K562 (cell line): ENCODE measurements at regions not wholly inside any gene's neighbourhood (a gene's known extent, or its start where the extent isn't known, plus 50 kb on each side); places are given as distances from the start of the nearest gene placed in this dataset.

Experiments
- ATAC-seq: fragments of 200-7000 bp; cut with Tn5 transposase; 3 replicates; pipeline ENCODE4 v1.9.1; 2020; ENCODE audit warnings: moderate library complexity
- BruUV-seq: library from RNA; stranded (reverse); fragments of 400-500 nt; replicated peaks from 2 replicates; lab custom pipeline; 2021; lab: Mats Ljungman, UMichigan
- CTCF ChIA-PET: fragments of 300-600 bp; formaldehyde crosslinking; extraction: SDS; loops from one replicate; lab custom pipeline; 2021; ENCODE audit warnings: low intra/inter-chr PET ratio; lab: Yijun Ruan, JAX
- POLR2A ChIA-PET: fragments of 300-600, 350-650 bp; sonication (Branson Sonifier 250); formaldehyde crosslinking; extraction: SDS; loops from one replicate; lab custom pipeline; 2021; ENCODE audit warnings: antibody characterized with exemption, inconsistent platforms; lab: Yijun Ruan, JAX
- DNase-seq, 4 experiments: peaks; one replicate each; pipeline versions ENCODE4 v3.0.0 to v3.0.0-alpha.2; 2011 to 2018; ENCODE audit warnings: low spot score in 3 of 4, mixed read lengths in 3 of 4; ENCODE audit errors: extremely low read depth in 1 of 4
- FAIRE-seq: peaks from 2 replicates; lab custom pipeline; 2011; peaks lifted over from hg19 to GRCh38; lab: Jason Lieb, UNC
- H2AFZ ChIP-seq: 2 replicates; pipeline ENCODE4 v1.6.0; 2011; ENCODE audit warnings: low read depth, low read length, control low read depth, inconsistent platforms
- H3K27ac ChIP-seq: fragments of 200-600 bp; 3 replicates; pipeline ENCODE4 v1.8.0; 2011; ENCODE audit warnings: low read depth, mild to moderate bottlenecking, control low read depth, inconsistent platforms, low read length, moderate library complexity, mixed read lengths; ENCODE audit errors: extremely low read depth
- H3K27me3 ChIP-seq, 2 experiments: fragments of 300-600 bp in 1 of 2; 2 replicates in 1 of 2; 3 replicates in 1 of 2; pipeline versions ENCODE4 v1.6.0 to v1.8.0; 2011; ENCODE audit warnings: inconsistent platforms in 2 of 2, low read length in 2 of 2, mild to moderate bottlenecking in 1 of 2, mixed read lengths in 1 of 2, moderate library complexity in 1 of 2; ENCODE audit not compliant: control insufficient read depth in 2 of 2, insufficient read depth in 2 of 2
- H3K36me3 ChIP-seq: fragments of 300-600 bp; 3 replicates; pipeline ENCODE4 v1.8.0; 2011; ENCODE audit warnings: mild to moderate bottlenecking, low read length, inconsistent platforms; ENCODE audit not compliant: control insufficient read depth, insufficient read depth
- H3K4me1 ChIP-seq, 2 experiments: fragments of 200-600 bp in 1 of 2; replicated peaks in 1 of 2; 2 replicates in 1 of 2; 3 replicates in 1 of 2; pipeline versions ENCODE4 v1.5.1 to v1.8.0; 2011; ENCODE audit warnings: inconsistent platforms in 2 of 2, low read length in 2 of 2, mild to moderate bottlenecking in 1 of 2, mixed read lengths in 1 of 2, moderate library complexity in 1 of 2; ENCODE audit not compliant: control insufficient read depth in 2 of 2, insufficient read depth in 2 of 2
- H3K4me2 ChIP-seq: 2 replicates; pipeline ENCODE4 v1.6.1; 2011; ENCODE audit warnings: low read length, control low read depth, inconsistent platforms, mixed read lengths; ENCODE audit not compliant: insufficient read depth
- H3K4me3 ChIP-seq: fragments of 200-600 bp; sonication (generic), shearing (Covaris generic); 2 replicates; pipeline ENCODE4 v1.5.1; 2016; ENCODE audit warnings: control low read depth, inconsistent platforms
- H3K79me2 ChIP-seq: fragments of 200-600 bp; 3 replicates; pipeline ENCODE4 v1.8.0; 2011; ENCODE audit warnings: low read length, inconsistent platforms; ENCODE audit not compliant: control insufficient read depth, insufficient read depth
- H3K9ac ChIP-seq, 2 experiments: 2 replicates each; pipeline versions ENCODE4 v1.6.0 to v1.6.1; 2011; ENCODE audit warnings: low read depth in 2 of 2, low read length in 2 of 2, control low read depth in 1 of 2, inconsistent platforms in 1 of 2, mild to moderate bottlenecking in 1 of 2, mixed read lengths in 1 of 2; ENCODE audit not compliant: insufficient read depth in 1 of 2
- H3K9me1 ChIP-seq: one replicate; pipeline ENCODE4 v1.6.0; 2011; ENCODE audit warnings: inconsistent platforms, mild to moderate bottlenecking, low read length, moderate library complexity; ENCODE audit not compliant: control insufficient read depth, insufficient read depth
- H3K9me3 ChIP-seq: replicated peaks from 2 replicates; pipeline ENCODE4 v1.5.1; 2011; ENCODE audit warnings: low read depth, low read length, inconsistent platforms; ENCODE audit not compliant: control insufficient read depth, insufficient read depth
- H4K20me1 ChIP-seq: replicated peaks from 2 replicates; pipeline ENCODE4 v1.6.1; 2011; ENCODE audit warnings: low read length, inconsistent platforms, mixed read lengths; ENCODE audit not compliant: control insufficient read depth, insufficient read depth
- CHD7 ChIP-seq: fragments of 200-600 bp; sonication (generic); IDR thresholded peaks from one replicate; pipeline ENCODE4 v1.6.1; 2012; ENCODE audit warnings: mild to moderate bottlenecking, low read depth, low read length, inconsistent platforms
- E2F4 ChIP-seq: sonication (generic); formaldehyde crosslinking; IDR thresholded peaks from 2 replicates; pipeline ENCODE4 v1.8.0; 2022; ENCODE audit warnings: mild to moderate bottlenecking, low read depth, missing genetic modification reagents
- EP400 ChIP-seq: fragments of 450-650 bp; IDR thresholded peaks from 2 replicates; pipeline ENCODE4 v1.6.1; 2017; ENCODE audit warnings: antibody characterized with exemption, mild to moderate bottlenecking, moderate library complexity
- RBM17 ChIP-seq: fragments of 200-400 bp; formaldehyde crosslinking; IDR thresholded peaks from 2 replicates; pipeline ENCODE4 v1.6.1; 2017; ENCODE audit warnings: low read depth, mild to moderate bottlenecking, low read length, borderline replicate concordance
- SPI1 ChIP-seq: IDR thresholded peaks from 2 replicates; pipeline ENCODE4 v1.6.1; 2011; ENCODE audit warnings: low read depth, low read length, control low read depth, borderline replicate concordance
- TAF7 ChIP-seq: fragments of 450-650 bp; IDR thresholded peaks from 2 replicates; pipeline ENCODE4 v1.6.1; 2016; ENCODE audit warnings: missing genetic modification characterization, missing compliant biosample characterization
- TCF7L2 ChIP-seq: fragments of 150-350 bp; IDR thresholded peaks from 2 replicates; pipeline ENCODE4 v1.6.1; 2016; ENCODE audit warnings: low read depth, mild to moderate bottlenecking, low read length, moderate library complexity
- ZBED1 ChIP-seq: IDR thresholded peaks from 2 replicates; pipeline ENCODE4 v1.6.1; 2014
- WGBS: fragments of 100-300 bp; shearing (Covaris generic); methylation state at CpG from one replicate; pipeline ENCODE4 v1.1.6; 2016; ENCODE audit warnings: low coverage, mixed read lengths; ENCODE audit not compliant: insufficient coverage; ENCODE audit errors: missing lambda C conversion rate; 5-methylcytosine and 5-hydroxymethylcytosine counted together
- in situ Hi-C: fragments of 300-500 bp; cut with MboI; formaldehyde crosslinking; loops from 4 replicates; pipeline ENCODE4 v1.15.0; 2018; ENCODE audit warnings: inconsistent platforms, mixed read lengths
- intact Hi-C: fragments of 100-400 bp; cut with micrococcal nuclease; formaldehyde crosslinking; loops from 2 replicates; pipeline ENCODE4 v1.14.2; 2022

DNA sequence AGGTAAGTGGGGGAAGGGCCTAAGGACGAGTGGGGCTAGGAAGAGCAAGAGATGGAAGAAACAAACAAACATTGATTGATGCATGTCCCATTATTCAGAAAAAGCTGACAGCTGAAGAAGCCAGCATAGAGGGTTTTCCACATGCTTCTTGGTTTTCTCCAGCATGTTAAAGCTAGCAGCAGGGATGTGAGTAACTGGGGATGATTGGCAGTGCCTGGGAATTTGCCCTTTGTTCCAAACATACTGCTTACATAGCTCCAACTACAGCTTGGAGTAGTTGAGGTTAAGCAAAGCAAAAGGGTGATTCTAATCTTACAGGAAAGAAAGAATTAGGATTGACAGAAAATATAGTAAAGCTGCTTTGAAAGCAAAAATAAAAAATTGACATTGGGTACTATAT is 68.0 kb upstream of the IFNG-AS1 start:
- ATAC-seq: no peak
- 0% methylated on average over 1 of the region's 1 CpG for WGBS
- in situ Hi-C loops: no loop called here

More for the DNA sequence above, 68.0 kb upstream of the IFNG-AS1 start:
- Histone ChIP-seq H3K9me3 (no peaks in the 10 kb centered on the region), H3K79me2 (no peaks in the 10 kb centered on the region), H3K27ac (no peak overlapping the region)
- no peak for TF ChIP-seq TCF7L2
- no peak for TF ChIP-seq EP400
- TF ChIP-seq SPI1: no peak
- TF ChIP-seq E2F4: no peak
- no peak for TF ChIP-seq RBM17
- no peak for TF ChIP-seq TAF7 (tag)
- TF ChIP-seq ZBED1: no peak
- no peak for TF ChIP-seq CHD7
- TF ChIP-seq, all 486 proteins: peak for 0
- no peak overlapping the region for H3K9ac ChIP-seq
- DNase-seq (no peak), FAIRE-seq (no peak)
- no peaks in the 10 kb centered on the region for H3K9me1 ChIP-seq
- H3K4me1 ChIP-seq: no peaks in the 10 kb centered on the region
- no peaks in the 10 kb centered on the region for H4K20me1 ChIP-seq
- BruUV-seq: no TSS peak
- CTCF ChIA-PET: no interaction called here
- no peaks in the 10 kb centered on the region for H3K36me3 ChIP-seq
- no peak overlapping the region for H2AFZ ChIP-seq
- POLR2A ChIA-PET: interaction anchor here (0.6 kb wide), 1 partner anchor 802 kb away, joined by 3 read pairs; no protein-coding TSS in a partner anchor
- peaks cover 0 to 3% of the 10 kb centered on the region in 2 experiments; a peak in 2 of 5 replicates for H3K27me3 ChIP-seq
- H3K4me3 ChIP-seq: no peak overlapping the region
- intact Hi-C loops: no loop called here
- no peak overlapping the region for H3K4me2 ChIP-seq
